ACC112 (cell line): ENCODE measurements at regions not wholly inside any gene's neighbourhood (a gene's known extent, or its start where the extent isn't known, plus 50 kb on each side); places are given as distances from the start of the nearest gene placed in this dataset.

Experiments
- H2AFZ ChIP-seq: fragments of 200-600 bp; sonication (generic); one replicate; pipeline ENCODE4 v1.6.0; 2017; ENCODE audit warnings: antibody characterized with exemption, low read length; ENCODE audit not compliant: unreplicated experiment
- H3K27ac ChIP-seq: fragments of 200-600 bp; sonication (generic); 2 replicates; pipeline ENCODE4 v1.5.1; 2014; ENCODE audit warnings: low read depth, mild to moderate bottlenecking, antibody characterized with exemption, low read length, moderate library complexity
- H3K27me3 ChIP-seq: fragments of 200-600 bp; sonication (generic); 2 replicates; pipeline ENCODE4 v1.6.1; 2014; ENCODE audit warnings: mild to moderate bottlenecking, antibody characterized with exemption, low read length, moderate library complexity, mixed read lengths; ENCODE audit not compliant: insufficient read depth
- H3K36me3 ChIP-seq: fragments of 200-600 bp; sonication (generic); 2 replicates; pipeline ENCODE4 v1.6.1; 2016; ENCODE audit warnings: mild to moderate bottlenecking, antibody characterized with exemption, low read length, moderate library complexity, mixed read lengths; ENCODE audit not compliant: insufficient read depth
- H3K4me1 ChIP-seq: fragments of 200-600 bp; sonication (generic); one replicate; pipeline ENCODE4 v1.6.1; 2016; ENCODE audit warnings: low read length, mixed read lengths; ENCODE audit not compliant: insufficient read depth, unreplicated experiment, control insufficient read depth
- H3K4me3 ChIP-seq: fragments of 200-600 bp; sonication (generic); 2 replicates; pipeline ENCODE4 v1.5.1; 2014; ENCODE audit warnings: mild to moderate bottlenecking, low read depth, low read length
- H3K79me2 ChIP-seq: fragments of 200-600 bp; sonication (generic); one replicate; pipeline ENCODE4 v1.6.0; 2016; ENCODE audit warnings: low read length; ENCODE audit not compliant: control insufficient read depth, unreplicated experiment, insufficient read depth

DNA sequence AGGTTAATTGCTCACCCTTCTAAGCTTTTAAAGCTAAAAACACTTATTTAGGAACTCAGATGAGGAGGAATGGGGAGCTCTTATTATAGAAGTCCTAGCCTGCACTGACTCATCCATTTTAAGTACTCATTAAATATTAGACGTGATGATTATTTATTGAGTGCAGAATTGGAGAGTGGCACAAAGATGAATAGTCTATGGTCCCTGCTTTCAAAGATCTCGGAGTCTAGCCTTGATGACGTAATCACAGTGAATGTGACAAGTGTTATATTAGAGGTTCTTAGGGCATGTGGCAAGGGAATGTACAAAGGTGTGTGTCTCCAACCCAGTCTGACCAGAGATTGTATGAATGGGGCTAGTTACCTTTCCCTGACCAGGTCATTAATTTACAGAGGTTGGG, 68.7 kb upstream of the CD83 start:
- Histone ChIP-seq H3K4me3 (no peak overlapping the region), H2AFZ (no peak overlapping the region)

DNA sequence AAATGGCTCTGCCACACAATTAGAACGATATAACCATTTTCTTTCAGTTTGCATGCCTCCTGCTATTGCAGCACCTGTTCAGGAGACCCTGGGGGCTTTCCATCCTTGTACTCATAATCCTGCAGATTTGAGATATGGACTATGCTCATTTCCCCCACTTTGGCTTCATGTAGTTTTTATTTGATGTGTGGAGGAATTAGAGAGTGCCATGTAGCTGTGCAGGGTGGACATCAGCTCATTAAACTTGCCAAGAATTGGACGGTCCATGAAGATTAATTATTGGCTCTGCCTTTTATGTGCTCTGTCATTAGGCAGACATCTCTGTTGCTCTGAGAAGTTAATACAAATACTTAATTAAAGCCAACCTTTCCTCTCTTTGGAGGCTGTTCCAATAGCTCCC, 66.2 kb upstream of the CD83 start:
- Histone ChIP-seq H3K27ac (no peak overlapping the region), H2AFZ (no peak overlapping the region), H3K36me3 (no peaks in the 10 kb centered on the region)

More for the DNA sequence above, 68.7 kb upstream of the CD83 start:
- no peak overlapping the region for H3K27ac ChIP-seq
- no peaks in the 10 kb centered on the region for H3K79me2 ChIP-seq
- no peaks in the 10 kb centered on the region for H3K36me3 ChIP-seq
- H3K4me1 ChIP-seq = peaks cover 4% of the 10 kb centered on the region
- 0 out of 2 replicates have a peak, but pooled peaks cover 5% of the 10 kb centered on the region for H3K27me3 ChIP-seq

DNA sequence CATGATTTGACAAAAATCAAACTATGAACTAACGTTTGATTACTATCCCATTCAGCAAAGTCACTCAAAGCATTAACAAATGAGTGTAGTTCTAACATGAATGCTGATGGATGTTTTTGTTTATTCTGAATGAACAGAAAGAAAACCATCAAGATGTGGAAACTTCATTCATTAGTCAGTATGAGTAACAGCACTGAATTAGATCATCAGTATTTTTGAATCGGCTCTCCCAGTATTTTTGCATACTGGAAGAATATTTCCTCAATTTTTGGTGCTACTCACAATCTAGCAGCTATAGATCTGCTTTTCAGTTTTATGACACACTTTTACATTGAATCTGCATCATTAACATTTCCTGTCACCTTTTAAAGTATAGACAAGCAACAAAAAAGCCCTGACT, 63.8 kb upstream of the CD83 start:
- no peaks in the 10 kb centered on the region for H3K36me3 ChIP-seq
- H3K27ac ChIP-seq = no peak overlapping the region
- no peaks in the 10 kb centered on the region for H3K79me2 ChIP-seq
- H3K4me3 ChIP-seq = no peak overlapping the region
- no peak overlapping the region for H2AFZ ChIP-seq
- H3K4me1 ChIP-seq = peaks cover 4% of the 10 kb centered on the region
- H3K27me3 ChIP-seq = 0 out of 2 replicates have a peak, but pooled peaks cover 5% of the 10 kb centered on the region

More for the DNA sequence above, 66.2 kb upstream of the CD83 start:
- Histone ChIP-seq H3K27me3 (0 out of 2 replicates have a peak, but pooled peaks cover 5% of the 10 kb centered on the region), H3K4me3 (no peak overlapping the region), H3K79me2 (no peaks in the 10 kb centered on the region), H3K4me1 (peaks cover 4% of the 10 kb centered on the region)

DNA sequence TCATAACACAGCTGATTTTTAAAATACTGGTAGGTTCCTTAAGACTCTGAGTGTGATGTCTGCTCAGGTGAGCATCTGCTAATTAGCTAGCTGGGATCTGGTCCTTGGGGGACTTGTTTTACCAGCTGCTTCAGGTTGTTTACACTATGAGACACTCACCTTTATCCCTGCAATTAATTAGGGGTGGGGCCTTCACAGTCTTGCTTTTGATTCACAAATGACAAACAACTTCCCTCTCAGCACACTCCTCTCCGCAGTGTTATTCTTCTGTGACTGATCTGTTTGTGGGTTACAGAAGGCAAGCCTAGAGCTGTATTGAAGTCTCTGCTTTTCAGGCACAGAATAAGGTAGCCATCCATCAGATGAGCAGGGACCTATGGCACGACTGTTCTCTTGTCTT, 62.0 kb upstream of the CD83 start:
- Histone ChIP-seq H3K36me3 (no peaks in the 10 kb centered on the region), H3K79me2 (no peaks in the 10 kb centered on the region), H3K27ac (no peak overlapping the region), H3K4me1 (peaks cover 14% of the 10 kb centered on the region), H3K4me3 (no peak overlapping the region), H3K27me3 (no peaks in the 10 kb centered on the region), H2AFZ (no peak overlapping the region)

DNA sequence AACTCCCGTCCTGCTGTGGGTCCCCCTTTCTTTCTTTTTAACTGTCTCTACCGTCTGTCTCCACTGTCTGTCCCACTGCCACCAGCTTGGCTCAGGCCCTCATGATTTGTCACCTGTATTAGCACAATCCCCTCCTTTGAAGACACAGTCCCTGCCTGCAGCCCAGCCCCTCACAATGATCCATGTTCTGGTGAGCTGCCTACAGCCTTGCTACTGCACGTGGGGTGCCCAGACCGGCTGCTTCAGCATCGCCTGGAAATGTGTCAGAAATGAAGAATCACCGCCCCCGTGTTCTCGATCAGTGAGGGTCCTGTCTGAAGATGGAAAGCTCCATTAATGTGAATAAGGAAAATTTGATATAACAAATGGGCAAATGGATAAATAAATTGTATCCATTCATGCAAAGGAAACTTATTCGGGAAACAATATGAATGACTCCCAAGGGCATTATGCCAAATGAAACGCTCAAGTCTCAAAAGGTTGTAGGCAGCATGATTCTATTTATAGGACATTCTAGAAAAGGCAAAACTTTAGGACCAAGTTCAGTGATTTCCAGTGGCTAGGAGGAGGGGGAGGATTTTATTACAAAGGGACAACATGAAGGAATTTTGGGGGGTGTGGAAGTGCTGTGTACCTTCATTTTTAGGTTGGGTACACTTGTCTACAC, 59.4 kb upstream of the CD83 start:
- Histone ChIP-seq H3K4me3 (no peak overlapping the region), H3K27ac (no peak overlapping the region), H3K4me1 (peaks cover 14% of the 10 kb centered on the region), H2AFZ (no peak overlapping the region), H3K27me3 (0 out of 2 replicates have a peak, but pooled peaks cover 3% of the 10 kb centered on the region), H3K36me3 (no peaks in the 10 kb centered on the region), H3K79me2 (no peaks in the 10 kb centered on the region)

DNA sequence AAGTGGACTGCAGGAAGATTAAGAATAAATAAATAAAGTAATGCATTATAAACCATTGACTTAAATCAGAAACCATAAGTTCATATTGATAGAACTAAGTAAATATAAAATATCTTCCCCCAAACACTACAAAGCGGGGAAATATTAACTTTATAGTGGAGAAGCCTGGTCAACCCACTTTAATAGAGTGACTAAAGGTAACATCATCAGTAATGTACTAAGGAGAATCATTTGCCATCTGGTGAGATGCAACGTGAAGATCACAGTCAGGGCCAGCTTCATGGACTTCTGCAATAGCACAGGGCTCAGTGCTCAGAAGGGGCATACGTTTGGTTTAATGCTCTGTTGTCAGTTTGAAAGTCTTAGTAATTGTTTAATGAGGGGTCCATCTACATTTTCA, 58.8 kb upstream of the CD83 start:
- H3K79me2 ChIP-seq = no peaks in the 10 kb centered on the region
- H3K4me1 ChIP-seq = peaks cover 10% of the 10 kb centered on the region
- H2AFZ ChIP-seq = no peak overlapping the region
- no peak overlapping the region for H3K27ac ChIP-seq
- no peaks in the 10 kb centered on the region for H3K36me3 ChIP-seq
- no peak overlapping the region for H3K4me3 ChIP-seq
- 0 out of 2 replicates have a peak, but pooled peaks cover 3% of the 10 kb centered on the region for H3K27me3 ChIP-seq

DNA sequence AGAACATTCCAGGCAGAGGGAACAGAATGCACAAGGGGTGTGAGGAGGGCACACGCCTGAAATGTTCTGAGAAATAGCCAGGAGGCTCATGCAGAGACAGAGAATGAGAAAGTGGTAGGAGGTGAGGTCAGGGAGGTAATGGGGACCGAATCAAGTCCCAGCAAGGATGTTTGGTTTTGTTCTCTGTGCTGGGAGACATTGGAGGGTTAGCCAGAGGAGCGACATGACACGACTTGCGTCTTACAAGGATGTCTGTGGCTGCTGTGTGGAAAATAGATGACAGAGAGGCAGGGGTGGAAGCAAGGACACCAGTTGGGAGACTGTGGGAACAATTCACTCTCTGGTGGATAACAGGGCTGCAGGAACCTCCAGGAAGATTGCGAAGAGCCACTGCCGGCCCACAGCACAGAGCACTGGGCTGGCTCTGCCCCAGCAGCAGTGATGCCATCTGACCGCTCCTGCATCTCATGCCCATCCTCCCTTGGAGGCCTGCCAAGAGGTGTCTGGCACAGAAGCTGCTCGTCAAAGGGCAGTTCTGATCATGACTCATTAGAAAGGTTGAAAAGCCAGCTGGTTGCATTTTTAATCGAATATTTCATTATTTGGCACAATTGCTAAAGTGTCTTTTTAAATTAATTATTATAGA, 57.7 kb upstream of the CD83 start:
- H2AFZ ChIP-seq = no peak overlapping the region
- H3K4me1 ChIP-seq = peaks cover 10% of the 10 kb centered on the region
- H3K79me2 ChIP-seq = no peaks in the 10 kb centered on the region
- 0 out of 2 replicates have a peak, but pooled peaks cover 3% of the 10 kb centered on the region for H3K27me3 ChIP-seq
- H3K4me3 ChIP-seq = no peak overlapping the region
- H3K27ac ChIP-seq = no peak overlapping the region
- H3K36me3 ChIP-seq = no peaks in the 10 kb centered on the region

DNA sequence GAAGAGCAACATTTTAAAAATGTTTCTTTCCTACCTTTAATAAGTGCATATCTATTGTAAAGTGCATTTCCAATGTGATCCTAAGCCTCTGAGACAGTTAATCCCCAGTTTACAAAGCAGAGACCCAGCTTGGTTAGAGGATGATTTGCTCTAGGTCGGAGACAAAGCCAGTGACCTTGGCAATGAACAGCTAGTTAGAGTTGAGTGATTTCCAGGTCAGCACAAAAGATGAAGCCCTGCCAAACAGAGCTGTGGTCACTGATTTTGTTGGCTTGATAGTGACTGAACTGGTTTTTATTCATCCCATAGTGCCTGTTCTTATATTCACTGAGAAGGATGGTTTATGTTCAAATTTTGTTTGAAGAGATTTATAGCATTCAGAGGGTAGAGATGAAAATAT, 56.6 kb upstream of the CD83 start:
- no peaks in the 10 kb centered on the region for H3K79me2 ChIP-seq
- peaks cover 10% of the 10 kb centered on the region for H3K4me1 ChIP-seq
- 0 out of 2 replicates have a peak, but pooled peaks cover 3% of the 10 kb centered on the region for H3K27me3 ChIP-seq
- H3K27ac ChIP-seq = no peak overlapping the region
- H3K36me3 ChIP-seq = no peaks in the 10 kb centered on the region
- no peak overlapping the region for H2AFZ ChIP-seq
- H3K4me3 ChIP-seq = no peak overlapping the region

DNA sequence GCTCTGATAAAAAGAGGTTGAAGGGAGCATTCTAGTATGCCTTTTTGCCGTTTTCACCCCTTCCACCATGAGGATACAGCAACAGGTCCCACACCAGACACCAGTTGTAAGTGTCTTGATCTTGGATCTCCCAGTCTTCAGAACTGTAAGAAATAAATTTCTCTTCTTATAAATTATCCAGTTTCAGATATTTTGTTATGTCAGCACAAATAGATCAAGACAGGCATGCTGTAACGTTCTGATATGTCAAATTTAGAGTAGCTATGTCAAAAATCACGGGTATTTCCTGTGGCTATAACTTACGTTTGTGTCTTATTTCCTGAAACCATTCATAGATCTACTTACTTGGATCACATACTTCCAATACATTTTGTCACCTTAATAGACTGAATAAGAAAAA, 55.9 kb upstream of the CD83 start:
- Histone ChIP-seq H3K79me2 (no peaks in the 10 kb centered on the region), H3K4me1 (peaks cover 10% of the 10 kb centered on the region), H3K4me3 (no peak overlapping the region), H3K36me3 (no peaks in the 10 kb centered on the region), H3K27ac (no peak overlapping the region), H3K27me3 (0 out of 2 replicates have a peak, but pooled peaks cover 3% of the 10 kb centered on the region), H2AFZ (no peak overlapping the region)

DNA sequence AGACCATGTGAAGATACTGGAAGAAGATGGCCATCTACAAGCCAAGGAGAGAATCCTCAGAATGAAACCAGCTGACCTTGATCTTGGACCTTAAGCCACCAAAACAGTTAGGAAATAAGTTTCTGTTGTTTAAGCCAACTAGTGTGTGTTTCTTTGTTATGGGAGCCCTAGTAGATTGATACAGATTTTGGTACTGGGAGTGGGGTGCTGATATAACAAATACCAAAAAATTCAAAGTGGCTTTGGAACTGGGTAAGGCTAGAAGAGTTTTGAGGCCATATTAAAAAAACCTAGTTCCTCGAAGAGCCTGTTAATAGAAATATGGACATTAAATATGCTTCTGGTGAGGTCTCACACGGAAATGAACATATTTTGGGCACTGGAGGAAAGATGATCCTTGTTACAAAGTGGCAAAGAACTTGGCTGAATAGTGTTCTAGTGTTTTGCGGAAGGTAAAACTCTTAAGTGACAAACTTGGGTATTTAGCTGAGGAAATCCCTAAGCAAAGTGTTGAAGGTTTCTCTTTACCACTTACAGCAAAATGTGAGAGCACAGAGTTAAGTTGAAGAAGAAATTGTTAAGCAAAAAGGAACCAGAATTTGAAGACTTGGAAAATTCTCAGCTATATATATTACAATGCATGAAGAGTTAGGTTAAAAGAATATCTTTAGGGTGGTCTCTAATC, 55.1 kb upstream of the CD83 start:
- peaks cover 13% of the 10 kb centered on the region for H3K4me1 ChIP-seq

More for the DNA sequence above, 55.1 kb upstream of the CD83 start:
- H3K79me2 ChIP-seq = no peaks in the 10 kb centered on the region
- H3K27ac ChIP-seq = no peak overlapping the region
- no peaks in the 10 kb centered on the region for H3K36me3 ChIP-seq
- H3K27me3 ChIP-seq = 0 out of 2 replicates have a peak, but pooled peaks cover 3% of the 10 kb centered on the region
- no peak overlapping the region for H3K4me3 ChIP-seq
- H2AFZ ChIP-seq = no peak overlapping the region
